ENCODE measurements at regions not wholly inside any gene's neighbourhood (a gene's known extent, or its start where the extent isn't known, plus 50 kb on each side); places are given as distances from the start of the nearest gene placed in this dataset.

DNA sequence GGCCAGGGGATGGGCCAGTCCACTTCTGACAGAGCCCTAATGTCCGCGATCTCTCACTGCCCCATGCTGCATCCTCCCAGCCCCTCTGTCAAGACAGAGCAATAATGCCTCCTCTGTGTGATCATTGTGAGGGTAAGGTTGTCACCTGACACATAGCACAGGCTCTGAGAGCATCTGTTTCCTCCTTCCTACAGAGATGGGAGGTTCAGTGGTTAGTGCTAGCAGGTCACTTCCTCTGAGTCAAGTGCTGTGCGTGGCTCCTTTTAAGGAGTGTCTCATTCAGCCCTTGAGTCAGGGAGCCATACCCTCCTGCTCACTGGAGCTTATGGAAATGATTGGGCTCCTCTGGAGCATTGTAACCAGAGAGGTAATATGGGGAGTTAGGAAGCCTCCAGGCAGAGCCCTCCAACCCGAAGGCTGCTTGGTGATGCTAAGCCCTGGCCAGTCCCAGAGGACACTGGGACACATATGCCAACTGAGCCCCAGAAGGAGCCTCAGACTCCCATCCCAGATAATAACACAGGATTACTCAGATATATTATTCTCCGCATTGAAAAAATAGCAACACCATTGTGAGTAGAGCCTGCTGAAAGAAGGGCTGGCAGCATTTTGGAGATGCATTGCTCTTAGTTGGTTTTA, 189.0 kb downstream of the GALNT1 start:
- ATAC-seq (replicated peaks) (peak; percentile 60 to 78), DNase-seq (no peak)
- Mint-ChIP-seq H3K4me1 (no peaks in the 10 kb centered on the region), H3K36me3 (no peaks in the 10 kb centered on the region), H3K9me3 (peaks cover 0 to 2% of the 10 kb centered on the region in 2 donors), H3K27me3 (peaks cover 15 to 16% of the 10 kb centered on the region in 2 donors), H3K27ac (no peak overlapping the region), H3K4me3 (no peak overlapping the region)

DNA sequence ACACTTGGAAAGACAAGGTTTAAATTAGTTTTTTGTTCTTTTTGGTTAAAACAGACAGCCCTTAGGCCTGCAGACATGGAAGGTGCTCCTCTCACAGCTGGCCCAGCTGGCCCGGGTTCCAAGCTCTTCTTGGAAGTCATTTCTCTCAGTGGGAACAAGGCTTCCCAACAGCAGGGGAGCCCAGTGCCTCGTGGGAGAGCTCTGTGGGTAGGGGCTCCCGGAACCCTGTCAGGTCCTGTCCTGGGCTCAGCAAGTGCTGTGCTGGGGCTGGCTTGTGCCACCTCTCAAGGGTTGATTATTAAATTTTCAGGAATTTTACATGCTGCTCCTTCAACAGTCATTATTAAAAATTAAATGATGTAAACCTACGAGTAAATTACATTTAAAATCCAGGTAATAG, 189.6 kb downstream of the GALNT1 start:
- ATAC-seq (replicated peaks) (no peak), DNase-seq (no peak)
- Mint-ChIP-seq H3K27me3 (peaks cover 15 to 17% of the 10 kb centered on the region in 2 donors), H3K36me3 (no peaks in the 10 kb centered on the region), H3K4me3 (no peak overlapping the region), H3K27ac (no peak overlapping the region), H3K9me3 (peaks cover 0 to 2% of the 10 kb centered on the region in 2 donors), H3K4me1 (no peaks in the 10 kb centered on the region)

DNA sequence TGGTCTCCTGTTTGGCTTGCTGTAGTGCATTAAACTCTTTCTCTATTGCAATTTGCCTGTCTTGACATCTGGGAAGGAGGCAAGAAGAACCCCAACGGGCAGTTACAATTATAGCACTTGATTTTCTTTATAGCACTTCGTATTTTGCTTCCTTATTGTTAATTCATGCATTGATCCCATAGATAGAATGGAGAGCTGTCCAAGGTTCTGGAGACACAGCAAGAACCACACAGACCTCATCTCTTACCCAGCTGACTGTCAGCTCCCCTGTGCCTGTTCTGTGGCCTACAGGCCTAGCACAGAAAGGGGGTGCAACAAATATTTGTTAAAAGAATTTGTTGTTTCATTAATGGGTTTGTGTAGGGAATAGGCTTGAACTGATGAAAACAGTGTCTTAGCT, 194.3 kb downstream of the GALNT1 start:
- ATAC-seq (replicated peaks) (no peak), DNase-seq (no peak)
- Mint-ChIP-seq H3K4me1 (no peaks in the 10 kb centered on the region), H3K27me3 (peaks cover 33 to 44% of the 10 kb centered on the region in 2 donors), H3K4me3 (no peak overlapping the region), H3K36me3 (peaks cover 0 to 4% of the 10 kb centered on the region in 2 donors), H3K27ac (no peak overlapping the region), H3K9me3 (peaks cover 5 to 7% of the 10 kb centered on the region in 2 donors)

DNA sequence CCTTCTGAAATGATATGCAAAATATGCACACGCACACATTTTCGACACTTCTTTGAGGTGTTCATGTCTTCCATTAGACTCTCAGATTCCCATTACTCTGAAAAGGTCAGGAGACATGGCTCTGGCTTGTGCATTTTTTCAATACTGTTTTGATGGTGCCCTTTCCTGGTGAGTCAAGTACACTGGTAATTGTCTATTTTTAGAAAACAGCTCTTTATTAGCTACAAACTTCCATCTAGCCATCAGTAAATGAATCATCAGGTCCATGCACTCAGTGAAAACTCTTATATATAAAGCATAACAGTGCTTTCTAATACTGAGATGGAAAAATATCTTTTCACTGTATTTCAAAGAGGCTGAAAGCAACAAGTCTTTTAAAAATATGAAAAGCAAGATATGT, 194.9 kb downstream of the GALNT1 start:
- peaks cover 0 to 4% of the 10 kb centered on the region in 2 donors for H3K36me3 Mint-ChIP-seq

DNA sequence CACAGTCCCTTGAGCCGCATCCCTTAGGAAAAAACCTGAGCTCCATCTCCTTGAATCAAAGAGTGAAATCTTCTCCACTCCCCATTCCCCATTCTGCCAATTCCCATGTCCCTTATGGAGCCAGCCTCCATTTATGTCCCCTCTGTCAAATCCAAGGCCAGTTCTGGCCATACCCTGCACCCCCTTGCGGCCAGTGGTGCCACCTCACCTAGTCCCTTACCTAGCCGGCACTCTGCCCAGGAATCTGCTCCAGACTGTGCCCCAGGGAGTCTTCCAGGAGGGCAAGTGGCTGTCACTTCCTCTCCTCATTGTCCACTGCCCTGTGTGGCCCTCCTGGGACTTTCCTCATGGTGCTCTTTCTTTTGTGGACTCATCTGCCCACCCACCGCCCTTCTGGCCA, 195.4 kb upstream of the RMP24 start:
- Mint-ChIP-seq H3K4me1 (no peaks in the 10 kb centered on the region), H3K4me3 (no peak overlapping the region), H3K27me3 (peaks cover 37 to 49% of the 10 kb centered on the region in 2 donors), H3K36me3 (peaks cover 0 to 4% of the 10 kb centered on the region in 2 donors), H3K9me3 (peaks cover 5 to 7% of the 10 kb centered on the region in 2 donors), H3K27ac (no peak overlapping the region)
- no peak for ATAC-seq (replicated peaks)
- DNase-seq: no peak

More for the DNA sequence above, 194.9 kb downstream of the GALNT1 start:
- Mint-ChIP-seq H3K27ac (no peak overlapping the region), H3K27me3 (peaks cover 37 to 49% of the 10 kb centered on the region in 2 donors), H3K4me1 (no peaks in the 10 kb centered on the region), H3K9me3 (peaks cover 5 to 7% of the 10 kb centered on the region in 2 donors), H3K4me3 (no peak overlapping the region)
- no peak for DNase-seq
- no peak for ATAC-seq (replicated peaks)

DNA sequence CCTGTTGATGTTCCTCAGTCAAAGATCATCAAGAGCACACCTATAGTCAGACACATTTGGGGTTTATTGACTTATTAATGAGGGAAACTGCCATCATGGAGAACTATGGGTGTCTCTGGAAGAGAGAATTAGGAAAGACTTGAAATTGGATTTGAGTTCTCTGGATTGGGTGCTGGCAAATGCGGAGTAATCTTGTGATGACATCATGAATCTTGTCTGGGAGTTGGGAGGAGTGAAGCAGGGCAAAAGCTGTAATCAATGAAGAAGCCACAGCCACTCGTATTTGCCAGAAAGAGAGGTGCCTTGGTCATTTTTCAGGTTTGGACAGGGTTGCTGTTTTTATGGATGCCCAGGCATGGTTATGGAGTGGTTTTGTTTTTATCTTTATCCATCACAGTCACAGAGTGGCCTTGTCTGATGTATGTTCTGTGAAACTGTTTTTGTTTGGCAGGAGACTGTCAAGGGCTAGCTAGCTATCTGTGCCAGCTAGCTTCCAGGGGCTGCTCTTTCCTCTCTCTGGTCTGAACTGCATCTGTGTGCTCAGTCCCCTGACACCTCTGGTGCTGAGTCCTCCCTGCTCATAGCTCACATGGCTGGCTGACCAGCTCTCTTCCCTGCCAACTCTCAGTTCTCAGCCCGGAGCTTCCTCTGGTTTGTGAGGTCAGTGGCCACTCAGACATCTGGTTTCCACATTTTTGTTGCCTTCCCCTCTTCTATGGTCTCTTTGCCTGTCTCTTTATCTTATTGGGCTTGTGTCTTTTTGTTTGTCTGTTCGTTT, 193.4 kb upstream of the RMP24 start:
- Mint-ChIP-seq H3K36me3 (peaks cover 0 to 4% of the 10 kb centered on the region in 2 donors), H3K27ac (no peak overlapping the region), H3K4me3 (no peak overlapping the region), H3K4me1 (no peaks in the 10 kb centered on the region), H3K9me3 (peaks cover 5 to 7% of the 10 kb centered on the region in 2 donors), H3K27me3 (peaks cover 35 to 47% of the 10 kb centered on the region in 2 donors)
- DNase-seq: no peak
- ATAC-seq (replicated peaks): no peak

DNA sequence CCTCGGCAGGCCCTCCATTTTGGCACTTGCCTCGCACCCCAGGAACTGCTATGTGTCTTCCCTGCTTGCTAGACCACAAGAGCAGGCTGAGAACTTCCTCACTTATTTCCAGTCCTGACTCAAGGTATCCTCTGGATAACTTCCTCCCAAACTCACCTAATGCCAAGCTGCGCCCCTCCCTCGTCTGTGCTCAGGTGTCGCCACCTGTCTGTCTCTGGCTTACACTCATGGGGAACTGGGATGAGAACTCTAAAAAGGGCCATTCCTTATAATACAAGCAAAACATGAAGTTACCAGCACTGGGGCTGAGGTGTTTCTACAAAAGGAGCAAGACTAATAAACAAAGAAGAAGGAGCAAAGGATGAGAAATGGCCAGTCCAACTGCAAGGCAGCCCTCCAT, 191.5 kb upstream of the RMP24 start:
- H3K4me1 Mint-ChIP-seq: no peaks in the 10 kb centered on the region

DNA sequence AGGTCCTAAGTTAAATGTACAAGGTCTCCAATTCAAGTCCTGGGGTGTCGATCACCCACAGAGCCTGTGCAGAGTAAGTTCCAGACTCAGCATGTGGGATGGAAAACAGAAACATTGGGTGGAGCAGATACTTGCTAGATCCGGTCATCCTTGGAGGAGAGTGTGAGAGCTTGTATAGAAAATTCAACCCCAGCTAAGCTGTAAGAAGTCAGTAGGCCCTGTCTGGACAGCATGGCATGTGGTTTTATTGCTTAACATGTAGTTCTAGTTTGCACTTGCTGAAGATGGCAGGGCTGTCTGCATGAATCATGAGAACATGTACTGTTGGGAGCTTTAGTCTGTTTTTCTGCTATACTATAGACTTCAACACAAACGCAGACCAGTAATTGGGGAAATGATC, 189.6 kb upstream of the RMP24 start:
- Mint-ChIP-seq H3K27me3 (peaks cover 22 to 24% of the 10 kb centered on the region in 2 donors), H3K4me1 (peaks cover 6 to 9% of the 10 kb centered on the region in 2 donors), H3K9me3 (no peaks in the 10 kb centered on the region), H3K36me3 (no peaks in the 10 kb centered on the region), H3K27ac (no peak overlapping the region), H3K4me3 (no peak overlapping the region)
- DNase-seq (no peak), ATAC-seq (replicated peaks) (no peak)

More for the DNA sequence above, 191.5 kb upstream of the RMP24 start:
- DNase-seq (no peak), ATAC-seq (replicated peaks) (no peak)
- peaks cover 5% of the 10 kb centered on the region in 2 donors for H3K9me3 Mint-ChIP-seq
- H3K27ac Mint-ChIP-seq: no peak overlapping the region
- H3K27me3 Mint-ChIP-seq: peaks cover 25 to 32% of the 10 kb centered on the region in 2 donors
- peaks cover 0 to 4% of the 10 kb centered on the region in 2 donors for H3K36me3 Mint-ChIP-seq
- no peak overlapping the region for H3K4me3 Mint-ChIP-seq

DNA sequence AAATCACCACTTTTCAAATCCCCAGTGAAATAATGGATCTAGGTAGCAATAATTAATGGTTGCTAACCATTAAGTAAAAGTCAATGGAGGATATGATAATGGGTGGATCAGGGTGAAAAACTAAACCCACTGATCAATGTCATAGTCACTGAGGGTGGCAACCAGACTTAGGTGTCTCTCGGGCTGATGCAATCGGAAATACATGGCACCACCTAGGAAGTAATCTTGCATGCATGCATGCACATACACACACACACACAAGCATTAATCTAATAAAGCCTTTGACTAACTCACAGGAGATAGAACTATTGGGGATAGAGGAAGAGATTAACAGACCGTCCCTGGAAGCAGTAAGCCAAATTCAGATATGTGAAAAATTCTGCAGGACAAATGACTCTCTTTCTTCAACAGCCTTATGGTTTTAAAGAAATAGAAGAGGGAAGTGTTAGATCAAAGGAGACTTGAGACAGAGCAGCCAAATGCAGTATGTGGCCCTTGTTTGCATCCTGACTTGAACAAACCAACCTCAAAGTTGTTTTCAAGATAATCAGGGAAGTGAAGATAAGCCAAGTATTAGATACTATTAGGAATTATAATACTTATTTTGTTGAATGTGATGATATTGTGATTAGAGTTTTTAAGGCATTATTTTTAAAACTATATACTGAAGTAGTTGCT, 186.0 kb upstream of the RMP24 start:
- ATAC-seq (replicated peaks): peak; percentile 60 to 64
- H3K27ac Mint-ChIP-seq: no peak overlapping the region
- no peaks in the 10 kb centered on the region for H3K36me3 Mint-ChIP-seq
- H3K4me3 Mint-ChIP-seq: no peak overlapping the region
- peaks cover 20 to 27% of the 10 kb centered on the region in 2 donors for H3K27me3 Mint-ChIP-seq
- peaks cover 6 to 9% of the 10 kb centered on the region in 2 donors for H3K4me1 Mint-ChIP-seq
- DNase-seq: no peak
- H3K9me3 Mint-ChIP-seq: no peaks in the 10 kb centered on the region

DNA sequence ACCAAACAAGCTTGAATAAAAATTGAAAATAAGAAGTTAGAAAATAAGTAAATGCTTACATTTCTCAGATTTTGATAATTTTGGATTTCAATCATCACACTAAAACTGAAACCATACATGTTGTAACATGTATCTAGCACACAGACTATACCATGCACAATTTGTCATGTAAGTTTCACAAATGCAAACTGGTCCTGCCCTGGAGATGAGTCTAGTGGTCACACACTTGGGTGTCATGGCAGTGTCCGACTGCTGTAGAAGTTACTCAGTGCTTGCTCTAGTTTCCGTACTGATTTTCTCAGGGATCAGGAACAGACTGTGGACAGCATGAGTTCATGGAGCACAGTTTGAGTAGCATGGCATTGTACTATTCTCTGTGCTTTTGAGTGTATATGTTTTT, 182.9 kb upstream of the RMP24 start:
- H3K4me1 Mint-ChIP-seq: peaks cover 6 to 9% of the 10 kb centered on the region in 2 donors
- H3K9me3 Mint-ChIP-seq: no peaks in the 10 kb centered on the region
- DNase-seq (no peak), ATAC-seq (replicated peaks) (no peak)
- no peak overlapping the region for H3K4me3 Mint-ChIP-seq
- peaks cover 34 to 36% of the 10 kb centered on the region in 2 donors for H3K27me3 Mint-ChIP-seq
- no peaks in the 10 kb centered on the region for H3K36me3 Mint-ChIP-seq
- no peak overlapping the region for H3K27ac Mint-ChIP-seq

DNA sequence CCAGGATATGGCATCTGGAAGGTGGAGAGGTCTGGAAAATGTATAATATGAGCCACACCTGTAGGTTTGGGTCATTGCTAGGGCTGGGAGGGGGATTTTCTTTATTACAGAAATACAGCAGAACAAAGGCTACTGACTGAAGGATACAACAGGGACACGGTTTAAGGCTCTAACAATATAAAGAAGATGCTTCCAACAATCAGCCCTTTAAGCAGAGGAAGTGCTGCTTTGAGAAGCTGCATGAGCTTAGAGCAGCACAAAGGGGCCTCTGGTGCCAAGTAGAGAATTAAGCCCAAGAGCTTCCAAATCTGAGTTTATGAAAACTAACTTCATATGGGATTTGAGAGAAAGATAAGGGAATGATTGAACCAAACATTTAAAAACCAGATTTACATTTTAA, 174.5 kb upstream of the RMP24 start:
- no peaks in the 10 kb centered on the region for H3K4me1 Mint-ChIP-seq
- H3K27me3 Mint-ChIP-seq: peaks cover 14 to 15% of the 10 kb centered on the region in 2 donors
- no peaks in the 10 kb centered on the region for H3K36me3 Mint-ChIP-seq
- H3K27ac Mint-ChIP-seq: no peak overlapping the region
- no peaks in the 10 kb centered on the region for H3K9me3 Mint-ChIP-seq
- H3K4me3 Mint-ChIP-seq: no peak overlapping the region
- DNase-seq (no peak), ATAC-seq (replicated peaks) (no peak)

DNA sequence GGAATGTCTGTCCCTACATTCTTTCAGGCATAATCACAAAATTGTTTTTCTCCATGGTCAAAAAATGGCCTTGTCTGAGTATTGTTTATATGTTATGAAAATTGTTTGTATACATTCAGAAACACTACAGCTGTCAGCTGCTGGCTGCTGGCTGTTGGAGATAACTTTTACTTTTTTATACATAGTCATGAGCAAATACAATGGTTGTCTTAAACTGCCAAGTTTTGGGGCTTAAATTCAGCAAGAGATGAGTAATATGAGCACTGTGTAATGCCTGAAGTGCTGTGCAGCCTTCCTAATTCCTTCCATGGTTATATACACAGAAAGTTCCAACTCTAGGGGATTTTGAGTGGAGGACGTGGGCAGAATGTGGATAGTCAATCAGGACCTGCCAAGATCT, 168.9 kb upstream of the RMP24 start:
- Mint-ChIP-seq H3K4me3 (no peak overlapping the region), H3K36me3 (no peaks in the 10 kb centered on the region), H3K4me1 (peaks cover 1 to 8% of the 10 kb centered on the region in 2 donors), H3K9me3 (no peaks in the 10 kb centered on the region), H3K27me3 (peaks cover 17 to 35% of the 10 kb centered on the region in 2 donors), H3K27ac (no peak overlapping the region)
- ATAC-seq (replicated peaks): no peak
- DNase-seq: no peak

DNA sequence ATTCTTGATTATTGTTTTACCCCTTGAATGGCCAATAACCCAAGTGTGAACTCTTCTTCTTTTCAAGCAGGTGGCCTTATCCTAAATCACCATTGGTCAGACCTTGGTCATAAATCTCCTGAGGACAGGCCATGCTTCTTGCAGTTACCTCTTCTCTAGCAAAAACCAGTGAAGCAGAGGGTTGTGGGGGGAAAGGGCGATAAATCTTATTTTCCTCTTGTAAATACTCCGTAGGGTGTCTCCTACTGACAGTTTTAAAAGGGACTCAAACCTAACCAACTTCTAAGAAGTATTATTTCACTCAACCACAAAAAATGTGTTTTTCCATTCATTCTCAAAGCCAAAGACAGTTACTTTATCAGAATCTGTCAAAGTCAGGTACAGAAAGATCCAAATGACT, 168.1 kb upstream of the RMP24 start:
- peaks cover 9 to 16% of the 10 kb centered on the region in 2 donors for H3K4me1 Mint-ChIP-seq
- no peaks in the 10 kb centered on the region for H3K36me3 Mint-ChIP-seq
- no peak overlapping the region for H3K27ac Mint-ChIP-seq
- H3K27me3 Mint-ChIP-seq: peaks cover 17 to 35% of the 10 kb centered on the region in 2 donors
- H3K9me3 Mint-ChIP-seq: no peaks in the 10 kb centered on the region
- no peak for ATAC-seq (replicated peaks)
- DNase-seq: no peak
- no peak overlapping the region for H3K4me3 Mint-ChIP-seq

DNA sequence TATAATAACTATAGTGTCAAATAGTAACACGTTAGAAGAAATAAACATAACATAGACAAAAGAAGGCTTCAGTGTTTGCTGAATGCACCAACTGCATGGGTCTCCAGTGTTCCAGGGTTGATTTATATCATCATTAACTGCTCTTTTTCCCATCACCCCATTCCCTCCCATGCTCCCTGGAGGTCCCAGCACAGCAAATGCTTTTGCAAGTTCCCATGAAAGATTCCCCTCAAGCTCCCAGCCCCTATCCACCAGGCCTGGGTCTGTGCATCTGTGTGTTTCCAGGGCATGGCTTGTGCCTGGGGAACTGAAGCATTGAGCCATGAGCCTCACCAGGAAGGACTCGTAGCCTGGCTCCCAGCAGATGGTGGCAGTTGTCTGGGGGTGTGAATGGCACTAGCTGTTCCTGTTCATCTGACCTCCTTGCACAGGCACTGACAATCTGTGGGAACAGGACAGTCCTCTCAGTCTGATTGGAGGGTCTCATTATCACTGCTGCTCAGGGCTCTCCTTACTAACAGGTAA, 164.6 kb upstream of the RMP24 start:
- H3K27ac Mint-ChIP-seq: no peak overlapping the region
- H3K27me3 Mint-ChIP-seq: peaks cover 24 to 38% of the 10 kb centered on the region in 2 donors
- DNase-seq (no peak), ATAC-seq (replicated peaks) (no peak)
- no peaks in the 10 kb centered on the region for H3K36me3 Mint-ChIP-seq
- peaks cover 16 to 36% of the 10 kb centered on the region in 2 donors for H3K4me1 Mint-ChIP-seq
- H3K9me3 Mint-ChIP-seq: no peaks in the 10 kb centered on the region
- no peak overlapping the region for H3K4me3 Mint-ChIP-seq

All from stimulated activated naive B cell treated with anti-CD40 and anti-IgM and Interleukin-4, amounts not matched to agents 10 μg/mL and 1 μg/mL and 100 μg/mL, for 72 hours (primary cell).